HepG2 (cell line): ENCODE measurements at regions not wholly inside any gene's neighbourhood (a gene's known extent, or its start where the extent isn't known, plus 50 kb on each side); places are given as distances from the start of the nearest gene placed in this dataset.

Source experiments
- GLI4 ChIP-seq: sonication (generic); formaldehyde crosslinking; IDR thresholded peaks from 2 replicates; pipeline ENCODE4 v1.5.1; 2020; ENCODE audit warnings: missing genetic modification reagents, mild to moderate bottlenecking, moderate library complexity, borderline replicate concordance
- GTF2F1 ChIP-seq: fragments of 150-350 bp; IDR thresholded peaks from 2 replicates; pipeline ENCODE4 v1.6.1; 2014; ENCODE audit warnings: low read length
- HES4 ChIP-seq: sonication (generic); formaldehyde crosslinking; IDR thresholded peaks from 2 replicates; pipeline ENCODE4 v1.9.0; 2021; ENCODE audit warnings: mild to moderate bottlenecking, missing genetic modification reagents, borderline replicate concordance
- HOXA7 ChIP-seq: sonication (generic); formaldehyde crosslinking; IDR thresholded peaks from 2 replicates; pipeline ENCODE4 v1.8.1; 2022; ENCODE audit warnings: mild to moderate bottlenecking, missing genetic modification reagents, moderate library complexity
- NFATC3 ChIP-seq: sonication (generic); formaldehyde crosslinking; IDR thresholded peaks from 2 replicates; pipeline ENCODE4 v1.5.1; 2020; ENCODE audit warnings: mild to moderate bottlenecking, missing genetic modification reagents
- SRY ChIP-seq: sonication (generic); formaldehyde crosslinking; IDR thresholded peaks from 2 replicates; pipeline ENCODE4 v1.8.0; 2022; ENCODE audit warnings: mild to moderate bottlenecking, missing genetic modification reagents
- TEF ChIP-seq: sonication (generic); formaldehyde crosslinking; IDR thresholded peaks from 2 replicates; pipeline ENCODE4 v1.5.0; 2020; ENCODE audit warnings: missing genetic modification reagents
- THAP11 ChIP-seq: IDR thresholded peaks from 2 replicates; pipeline ENCODE4 v1.6.1; 2016; ENCODE audit warnings: missing biosample characterization, missing genetic modification reagents
- ZBTB20 ChIP-seq: sonication (generic); formaldehyde crosslinking; IDR thresholded peaks from 2 replicates; pipeline ENCODE4 v1.8.1; 2023; ENCODE audit warnings: missing genetic modification reagents, low read depth, mild to moderate bottlenecking, borderline replicate concordance
- ZEB1 ChIP-seq: IDR thresholded peaks from 2 replicates; pipeline ENCODE4 v1.6.1; 2012; ENCODE audit warnings: mild to moderate bottlenecking, low read depth, inconsistent platforms; ENCODE audit not compliant: insufficient replicate concordance
- ZFAT ChIP-seq: sonication (generic); formaldehyde crosslinking; conservative IDR thresholded peaks from 2 replicates; pipeline ENCODE4 v1.8.1; 2023; ENCODE audit warnings: missing genetic modification reagents, inconsistent platforms
- ZFP41 ChIP-seq: sonication (generic); formaldehyde crosslinking; IDR thresholded peaks from 2 replicates; pipeline ENCODE4 v1.4.0; 2020; ENCODE audit warnings: mild to moderate bottlenecking, missing genetic modification reagents, borderline replicate concordance
- ZNF30 ChIP-seq: sonication (generic); formaldehyde crosslinking; IDR thresholded peaks from 2 replicates; pipeline ENCODE4 v1.5.0; 2020; ENCODE audit warnings: mild to moderate bottlenecking, missing genetic modification reagents
- ZNF605 ChIP-seq: sonication (generic); formaldehyde crosslinking; IDR thresholded peaks from 2 replicates; pipeline ENCODE4 v1.8.0; 2022; ENCODE audit warnings: mild to moderate bottlenecking, missing genetic modification reagents
- ZNF891 ChIP-seq: sonication (generic); formaldehyde crosslinking; IDR thresholded peaks from 2 replicates; pipeline ENCODE4 v1.5.0; 2020; ENCODE audit warnings: mild to moderate bottlenecking, missing genetic modification reagents
- ZSCAN22 ChIP-seq: sonication (generic); formaldehyde crosslinking; IDR thresholded peaks from 2 replicates; pipeline ENCODE4 v1.4.0; 2020; ENCODE audit warnings: mild to moderate bottlenecking, missing genetic modification reagents
- TF ChIP-seq, protein P1 (sequence below): sonication (generic); formaldehyde crosslinking; IDR thresholded peaks from 2 replicates; pipeline ENCODE4 v1.8.0; 2022; ENCODE audit warnings: missing genetic modification reagents, mild to moderate bottlenecking, moderate library complexity, borderline replicate concordance
- TF ChIP-seq, protein P2 (sequence below): sonication (generic); formaldehyde crosslinking; IDR thresholded peaks from 2 replicates; pipeline ENCODE4 v1.4.0; 2020; ENCODE audit warnings: mild to moderate bottlenecking, missing genetic modification reagents, borderline replicate concordance
- TF ChIP-seq, protein P3 (sequence below): sonication (generic); formaldehyde crosslinking; IDR thresholded peaks from 2 replicates; pipeline ENCODE4 v1.4.0; 2020; ENCODE audit warnings: missing genetic modification reagents
- TF ChIP-seq, protein P4 (sequence below): sonication (generic); formaldehyde crosslinking; IDR thresholded peaks from 2 replicates; pipeline ENCODE4 v1.4.0; 2020; ENCODE audit warnings: missing genetic modification reagents

DNA sequence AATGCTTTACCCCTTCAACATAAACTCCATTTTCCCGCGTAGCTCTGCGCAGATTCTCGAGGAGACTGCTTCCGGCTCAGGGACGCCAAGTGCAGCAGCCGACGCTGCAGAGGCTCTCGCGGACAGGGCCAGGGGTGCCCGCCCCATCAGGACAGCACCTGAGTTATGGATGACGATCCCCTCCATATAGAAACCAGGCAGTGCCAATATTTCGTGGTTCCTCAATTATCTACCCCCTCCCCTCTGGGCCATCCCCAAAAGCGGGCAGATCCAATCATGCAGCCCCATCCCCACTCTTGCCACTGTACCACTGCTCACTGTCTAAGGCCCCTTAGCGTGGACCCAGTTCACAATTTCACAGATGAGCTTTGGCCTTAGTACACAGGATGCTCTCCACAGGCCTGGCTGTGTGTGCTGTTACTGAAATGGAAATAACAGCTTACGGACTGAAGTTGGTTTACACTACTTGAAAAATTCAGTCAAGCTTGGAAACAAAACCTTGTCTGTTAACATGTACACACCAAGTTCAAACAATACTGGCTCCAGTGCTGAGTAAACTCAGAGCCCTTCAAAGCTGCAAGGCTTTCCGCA is 74.5 kb downstream of the DACT2 start (continued):
- TF ChIP-seq, protein P1, sequence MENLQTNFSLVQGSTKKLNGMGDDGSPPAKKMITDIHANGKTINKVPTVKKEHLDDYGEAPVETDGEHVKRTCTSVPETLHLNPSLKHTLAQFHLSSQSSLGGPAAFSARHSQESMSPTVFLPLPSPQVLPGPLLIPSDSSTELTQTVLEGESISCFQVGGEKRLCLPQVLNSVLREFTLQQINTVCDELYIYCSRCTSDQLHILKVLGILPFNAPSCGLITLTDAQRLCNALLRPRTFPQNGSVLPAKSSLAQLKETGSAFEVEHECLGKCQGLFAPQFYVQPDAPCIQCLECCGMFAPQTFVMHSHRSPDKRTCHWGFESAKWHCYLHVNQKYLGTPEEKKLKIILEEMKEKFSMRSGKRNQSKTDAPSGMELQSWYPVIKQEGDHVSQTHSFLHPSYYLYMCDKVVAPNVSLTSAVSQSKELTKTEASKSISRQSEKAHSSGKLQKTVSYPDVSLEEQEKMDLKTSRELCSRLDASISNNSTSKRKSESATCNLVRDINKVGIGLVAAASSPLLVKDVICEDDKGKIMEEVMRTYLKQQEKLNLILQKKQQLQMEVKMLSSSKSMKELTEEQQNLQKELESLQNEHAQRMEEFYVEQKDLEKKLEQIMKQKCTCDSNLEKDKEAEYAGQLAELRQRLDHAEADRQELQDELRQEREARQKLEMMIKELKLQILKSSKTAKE (CRISPR knock-in tag) = peak; percentile 68; the same call in 1 of the 2 replicates
- TF ChIP-seq ZFP41 (no peak), ZFAT (CRISPR knock-in tag) (0 out of 2 replicates have a peak, but pooled peaks have one; percentile 28), ZSCAN22 (CRISPR knock-in tag) (no peak), ZNF30 (CRISPR knock-in tag) (no peak), TEF (CRISPR knock-in tag) (no peak), HOXA7 (no peak), ZBTB20 (CRISPR knock-in tag) (no peak; the same call in 1 of the 2 replicates), ZNF605 (CRISPR knock-in tag) (peak; percentile 68; the same call in 1 of the 2 replicates), SRY (no peak), THAP11 (CRISPR knock-in tag) (peak; percentile 55), GLI4 (CRISPR knock-in tag) (no peak), ZNF891 (CRISPR knock-in tag) (no peak), NFATC3 (CRISPR knock-in tag) (no peak), HES4 (no peak), ZEB1 (peak; percentile 48), GTF2F1 (no peak)
- TF ChIP-seq, protein P2, sequence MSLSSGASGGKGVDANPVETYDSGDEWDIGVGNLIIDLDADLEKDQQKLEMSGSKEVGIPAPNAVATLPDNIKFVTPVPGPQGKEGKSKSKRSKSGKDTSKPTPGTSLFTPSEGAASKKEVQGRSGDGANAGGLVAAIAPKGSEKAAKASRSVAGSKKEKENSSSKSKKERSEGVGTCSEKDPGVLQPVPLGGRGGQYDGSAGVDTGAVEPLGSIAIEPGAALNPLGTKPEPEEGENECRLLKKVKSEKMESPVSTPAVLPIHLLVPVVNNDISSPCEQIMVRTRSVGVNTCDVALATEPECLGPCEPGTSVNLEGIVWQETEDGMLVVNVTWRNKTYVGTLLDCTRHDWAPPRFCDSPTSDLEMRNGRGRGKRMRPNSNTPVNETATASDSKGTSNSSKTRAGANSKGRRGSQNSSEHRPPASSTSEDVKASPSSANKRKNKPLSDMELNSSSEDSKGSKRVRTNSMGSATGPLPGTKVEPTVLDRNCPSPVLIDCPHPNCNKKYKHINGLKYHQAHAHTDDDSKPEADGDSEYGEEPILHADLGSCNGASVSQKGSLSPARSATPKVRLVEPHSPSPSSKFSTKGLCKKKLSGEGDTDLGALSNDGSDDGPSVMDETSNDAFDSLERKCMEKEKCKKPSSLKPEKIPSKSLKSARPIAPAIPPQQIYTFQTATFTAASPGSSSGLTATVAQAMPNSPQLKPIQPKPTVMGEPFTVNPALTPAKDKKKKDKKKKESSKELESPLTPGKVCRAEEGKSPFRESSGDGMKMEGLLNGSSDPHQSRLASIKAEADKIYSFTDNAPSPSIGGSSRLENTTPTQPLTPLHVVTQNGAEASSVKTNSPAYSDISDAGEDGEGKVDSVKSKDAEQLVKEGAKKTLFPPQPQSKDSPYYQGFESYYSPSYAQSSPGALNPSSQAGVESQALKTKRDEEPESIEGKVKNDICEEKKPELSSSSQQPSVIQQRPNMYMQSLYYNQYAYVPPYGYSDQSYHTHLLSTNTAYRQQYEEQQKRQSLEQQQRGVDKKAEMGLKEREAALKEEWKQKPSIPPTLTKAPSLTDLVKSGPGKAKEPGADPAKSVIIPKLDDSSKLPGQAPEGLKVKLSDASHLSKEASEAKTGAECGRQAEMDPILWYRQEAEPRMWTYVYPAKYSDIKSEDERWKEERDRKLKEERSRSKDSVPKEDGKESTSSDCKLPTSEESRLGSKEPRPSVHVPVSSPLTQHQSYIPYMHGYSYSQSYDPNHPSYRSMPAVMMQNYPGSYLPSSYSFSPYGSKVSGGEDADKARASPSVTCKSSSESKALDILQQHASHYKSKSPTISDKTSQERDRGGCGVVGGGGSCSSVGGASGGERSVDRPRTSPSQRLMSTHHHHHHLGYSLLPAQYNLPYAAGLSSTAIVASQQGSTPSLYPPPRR (CRISPR knock-in tag) = peak; percentile 86; the same call in 1 of the 2 replicates
- TF ChIP-seq, protein P3, sequence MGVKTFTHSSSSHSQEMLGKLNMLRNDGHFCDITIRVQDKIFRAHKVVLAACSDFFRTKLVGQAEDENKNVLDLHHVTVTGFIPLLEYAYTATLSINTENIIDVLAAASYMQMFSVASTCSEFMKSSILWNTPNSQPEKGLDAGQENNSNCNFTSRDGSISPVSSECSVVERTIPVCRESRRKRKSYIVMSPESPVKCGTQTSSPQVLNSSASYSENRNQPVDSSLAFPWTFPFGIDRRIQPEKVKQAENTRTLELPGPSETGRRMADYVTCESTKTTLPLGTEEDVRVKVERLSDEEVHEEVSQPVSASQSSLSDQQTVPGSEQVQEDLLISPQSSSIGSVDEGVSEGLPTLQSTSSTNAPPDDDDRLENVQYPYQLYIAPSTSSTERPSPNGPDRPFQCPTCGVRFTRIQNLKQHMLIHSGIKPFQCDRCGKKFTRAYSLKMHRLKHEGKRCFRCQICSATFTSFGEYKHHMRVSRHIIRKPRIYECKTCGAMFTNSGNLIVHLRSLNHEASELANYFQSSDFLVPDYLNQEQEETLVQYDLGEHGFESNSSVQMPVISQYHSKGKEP (CRISPR knock-in tag) = no peak
- TF ChIP-seq, protein P4, sequence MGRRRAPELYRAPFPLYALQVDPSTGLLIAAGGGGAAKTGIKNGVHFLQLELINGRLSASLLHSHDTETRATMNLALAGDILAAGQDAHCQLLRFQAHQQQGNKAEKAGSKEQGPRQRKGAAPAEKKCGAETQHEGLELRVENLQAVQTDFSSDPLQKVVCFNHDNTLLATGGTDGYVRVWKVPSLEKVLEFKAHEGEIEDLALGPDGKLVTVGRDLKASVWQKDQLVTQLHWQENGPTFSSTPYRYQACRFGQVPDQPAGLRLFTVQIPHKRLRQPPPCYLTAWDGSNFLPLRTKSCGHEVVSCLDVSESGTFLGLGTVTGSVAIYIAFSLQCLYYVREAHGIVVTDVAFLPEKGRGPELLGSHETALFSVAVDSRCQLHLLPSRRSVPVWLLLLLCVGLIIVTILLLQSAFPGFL (CRISPR knock-in tag) = no peak
